SK-N-SH treated with all-trans-retinoic acid at 6 μM for 48 hours (cell line): ENCODE measurements at regions not wholly inside any gene's neighbourhood (a gene's known extent, or its start where the extent isn't known, plus 50 kb on each side); places are given as distances from the start of the nearest gene placed in this dataset.

Experiments
- ZFP30 ChIP-seq: fragments of 450-650 bp; formaldehyde crosslinking; IDR thresholded peaks from 2 replicates; pipeline ENCODE4 v1.5.0; 2022; ENCODE audit warnings: mild to moderate bottlenecking, moderate library complexity
- TF ChIP-seq, protein P1 (sequence below): fragments of 250-450 bp; sonication (Bioruptor Pico); IDR thresholded peaks from 2 replicates; pipeline ENCODE4 v1.8.0; 2020; ENCODE audit warnings: mild to moderate bottlenecking, moderate library complexity, borderline replicate concordance

DNA sequence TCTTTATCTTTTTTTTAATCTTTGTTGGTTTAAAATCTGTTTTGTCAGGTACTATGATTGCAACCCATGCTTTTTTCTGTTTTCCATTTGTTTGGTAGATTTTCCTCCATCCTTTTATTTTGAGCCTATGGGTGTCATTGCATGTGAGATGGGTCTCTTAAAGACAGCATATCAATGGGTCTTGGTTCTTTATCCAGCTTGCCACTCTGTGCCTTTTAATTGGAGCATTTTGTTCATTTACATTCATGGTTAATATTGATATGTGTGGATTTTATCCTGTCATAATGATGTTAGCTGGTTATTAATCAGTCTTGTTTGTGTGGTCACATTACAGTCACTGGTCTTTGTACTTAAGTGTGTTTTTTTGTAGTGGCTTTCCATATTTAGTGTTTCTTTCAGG is 159.9 kb downstream of the CENPF start:
- TF ChIP-seq, protein P1, sequence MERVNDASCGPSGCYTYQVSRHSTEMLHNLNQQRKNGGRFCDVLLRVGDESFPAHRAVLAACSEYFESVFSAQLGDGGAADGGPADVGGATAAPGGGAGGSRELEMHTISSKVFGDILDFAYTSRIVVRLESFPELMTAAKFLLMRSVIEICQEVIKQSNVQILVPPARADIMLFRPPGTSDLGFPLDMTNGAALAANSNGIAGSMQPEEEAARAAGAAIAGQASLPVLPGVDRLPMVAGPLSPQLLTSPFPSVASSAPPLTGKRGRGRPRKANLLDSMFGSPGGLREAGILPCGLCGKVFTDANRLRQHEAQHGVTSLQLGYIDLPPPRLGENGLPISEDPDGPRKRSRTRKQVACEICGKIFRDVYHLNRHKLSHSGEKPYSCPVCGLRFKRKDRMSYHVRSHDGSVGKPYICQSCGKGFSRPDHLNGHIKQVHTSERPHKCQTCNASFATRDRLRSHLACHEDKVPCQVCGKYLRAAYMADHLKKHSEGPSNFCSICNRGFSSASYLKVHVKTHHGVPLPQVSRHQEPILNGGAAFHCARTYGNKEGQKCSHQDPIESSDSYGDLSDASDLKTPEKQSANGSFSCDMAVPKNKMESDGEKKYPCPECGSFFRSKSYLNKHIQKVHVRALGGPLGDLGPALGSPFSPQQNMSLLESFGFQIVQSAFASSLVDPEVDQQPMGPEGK (CRISPR knock-in tag): no peak
- TF ChIP-seq ZFP30 (CRISPR knock-in tag): no peak
